ENCODE measurements at regions not wholly inside any gene's neighbourhood (a gene's known extent, or its start where the extent isn't known, plus 50 kb on each side); places are given as distances from the start of the nearest gene placed in this dataset.
"Not testable (repeated sequence)": the region's sequence is repeated elsewhere in the genome, so short reads cannot be mapped to it uniquely, and the experiment has no call there.

DNA sequence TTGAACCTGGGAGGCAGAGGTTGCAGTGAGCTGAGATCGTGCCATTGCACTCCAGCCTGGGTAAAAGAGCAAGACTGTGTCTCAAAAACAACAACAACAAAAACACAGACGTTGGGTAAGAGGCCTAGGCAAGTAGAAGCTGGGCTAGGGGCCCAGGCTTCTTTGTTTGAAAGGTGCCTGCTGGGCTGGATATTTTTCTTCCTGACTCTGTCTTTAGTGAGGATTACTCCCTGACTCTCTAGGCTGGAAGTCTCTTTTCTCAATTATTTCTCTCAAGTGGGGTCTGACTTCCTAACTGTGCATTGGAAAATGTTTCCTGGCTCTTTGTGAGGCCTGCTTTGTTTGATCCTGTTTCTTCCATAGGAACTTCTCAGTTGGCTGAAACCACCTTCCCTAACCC is 76.5 kb upstream of the DTNBP1 start:
- no peak overlapping the region for H3K4me3 ChIP-seq (ENCODE audit: low read depth, low read length)
- H3K36me3 ChIP-seq (ENCODE audit: control insufficient read depth, insufficient read depth, low read length): no peaks in the 10 kb centered on the region
- H3K9ac ChIP-seq (ENCODE audit: low read length): no peak overlapping the region
- peaks cover 9% of the 10 kb centered on the region for H3K4me1 ChIP-seq (ENCODE audit: control insufficient read depth, insufficient read depth, low read length)
- no peak overlapping the region for H3K27ac ChIP-seq (ENCODE audit: low read depth, low read length)
- H3K27me3 ChIP-seq (ENCODE audit: control insufficient read depth, insufficient read depth, low read length): no peaks in the 10 kb centered on the region
- no peaks in the 10 kb centered on the region for H3K9me3 ChIP-seq (ENCODE audit: control insufficient read depth, insufficient read depth, low read depth, low read length)

DNA sequence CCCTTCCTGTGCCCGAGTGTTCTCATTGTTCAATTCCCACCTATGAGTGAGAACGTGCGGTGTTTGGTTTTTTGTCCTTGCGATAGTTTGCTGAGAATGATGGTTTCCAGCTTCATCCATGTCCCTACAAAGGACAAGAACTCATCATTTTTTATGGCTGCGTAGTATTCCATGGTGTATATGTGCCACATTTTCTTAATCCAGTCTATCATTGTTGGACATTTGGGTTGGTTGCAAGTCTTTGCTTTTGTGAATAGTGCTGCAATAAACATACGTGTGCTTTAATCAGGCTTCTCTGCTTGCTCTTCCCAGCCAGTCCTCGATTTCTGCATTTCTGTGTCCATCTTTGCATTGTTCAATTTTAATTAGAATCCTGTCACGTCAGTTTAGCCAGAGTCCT is 75.4 kb upstream of the DTNBP1 start:
- not testable (repeated sequence) for H3K4me1 ChIP-seq (ENCODE audit: control insufficient read depth, insufficient read depth, low read length); H3K9ac ChIP-seq (ENCODE audit: low read length); H3K4me3 ChIP-seq (ENCODE audit: low read depth, low read length); H3K27me3 ChIP-seq (ENCODE audit: control insufficient read depth, insufficient read depth, low read length); H3K9me3 ChIP-seq (ENCODE audit: control insufficient read depth, insufficient read depth, low read depth, low read length); H3K36me3 ChIP-seq (ENCODE audit: control insufficient read depth, insufficient read depth, low read length); H3K27ac ChIP-seq (ENCODE audit: low read depth, low read length)

DNA sequence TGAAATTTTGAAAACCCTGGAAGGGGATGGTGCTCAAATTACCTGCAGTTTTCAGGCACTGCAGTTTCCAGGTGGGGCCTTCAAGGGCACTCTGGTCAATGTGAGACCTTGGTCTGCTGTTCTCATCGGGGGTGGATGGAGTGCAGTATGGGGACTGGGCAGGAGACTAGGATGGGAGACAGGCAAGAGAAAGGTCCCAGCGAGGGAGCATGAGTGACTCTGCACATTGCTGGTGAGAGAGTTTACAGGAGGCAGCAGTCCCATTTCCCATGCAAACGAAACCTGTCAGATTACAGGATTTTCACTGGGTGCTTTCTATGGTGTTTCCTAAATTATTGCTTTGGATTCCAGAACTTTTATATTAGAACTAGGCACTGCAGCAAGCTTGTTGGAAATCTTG is 73.5 kb upstream of the DTNBP1 start:
- no peak overlapping the region for H3K4me3 ChIP-seq (ENCODE audit: low read depth, low read length)
- H3K36me3 ChIP-seq (ENCODE audit: control insufficient read depth, insufficient read depth, low read length): no peaks in the 10 kb centered on the region
- no peaks in the 10 kb centered on the region for H3K27me3 ChIP-seq (ENCODE audit: control insufficient read depth, insufficient read depth, low read length)
- H3K27ac ChIP-seq (ENCODE audit: low read depth, low read length): no peak overlapping the region
- H3K4me1 ChIP-seq (ENCODE audit: control insufficient read depth, insufficient read depth, low read length): peaks cover 9% of the 10 kb centered on the region
- no peak overlapping the region for H3K9ac ChIP-seq (ENCODE audit: low read length)
- no peaks in the 10 kb centered on the region for H3K9me3 ChIP-seq (ENCODE audit: control insufficient read depth, insufficient read depth, low read depth, low read length)

DNA sequence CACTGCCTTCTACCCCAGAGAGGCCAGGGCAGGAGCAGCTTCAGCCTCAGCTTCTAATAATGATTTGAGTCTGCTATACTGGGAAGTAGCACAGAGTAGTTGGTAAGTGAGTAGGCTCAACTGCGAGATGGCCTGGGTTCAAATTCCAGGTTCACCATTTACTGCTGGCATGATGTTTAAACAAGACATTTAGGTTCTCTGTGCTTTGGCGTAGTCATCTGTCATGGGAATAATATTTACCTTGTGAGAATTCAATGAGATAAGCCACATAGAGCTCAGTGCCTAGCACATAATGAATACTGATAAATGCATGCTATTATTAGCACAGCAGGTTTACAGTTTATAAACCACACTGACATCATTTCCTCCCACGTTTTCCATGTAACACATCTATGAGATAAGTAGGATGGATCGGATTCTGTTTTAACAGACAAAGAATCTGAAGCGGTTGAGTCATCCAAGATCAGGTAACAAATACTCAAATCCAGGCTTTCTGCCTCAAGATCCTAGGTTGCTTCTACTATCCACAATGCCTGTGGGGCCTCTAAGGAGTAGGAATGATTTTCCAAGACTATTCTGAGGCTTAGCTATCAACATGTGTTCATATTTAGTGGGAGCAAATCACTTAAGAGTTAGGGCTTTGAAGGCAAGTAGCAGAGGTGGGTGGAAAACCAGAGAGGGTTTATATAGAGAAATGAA is 72.9 kb upstream of the DTNBP1 start:
- Histone ChIP-seq H3K27me3 (ENCODE audit: control insufficient read depth, insufficient read depth, low read length) (no peaks in the 10 kb centered on the region), H3K9ac (ENCODE audit: low read length) (no peak overlapping the region), H3K4me3 (ENCODE audit: low read depth, low read length) (no peak overlapping the region), H3K4me1 (ENCODE audit: control insufficient read depth, insufficient read depth, low read length) (peaks cover 9% of the 10 kb centered on the region), H3K9me3 (ENCODE audit: control insufficient read depth, insufficient read depth, low read depth, low read length) (no peaks in the 10 kb centered on the region), H3K36me3 (ENCODE audit: control insufficient read depth, insufficient read depth, low read length) (no peaks in the 10 kb centered on the region), H3K27ac (ENCODE audit: low read depth, low read length) (no peak overlapping the region)

DNA sequence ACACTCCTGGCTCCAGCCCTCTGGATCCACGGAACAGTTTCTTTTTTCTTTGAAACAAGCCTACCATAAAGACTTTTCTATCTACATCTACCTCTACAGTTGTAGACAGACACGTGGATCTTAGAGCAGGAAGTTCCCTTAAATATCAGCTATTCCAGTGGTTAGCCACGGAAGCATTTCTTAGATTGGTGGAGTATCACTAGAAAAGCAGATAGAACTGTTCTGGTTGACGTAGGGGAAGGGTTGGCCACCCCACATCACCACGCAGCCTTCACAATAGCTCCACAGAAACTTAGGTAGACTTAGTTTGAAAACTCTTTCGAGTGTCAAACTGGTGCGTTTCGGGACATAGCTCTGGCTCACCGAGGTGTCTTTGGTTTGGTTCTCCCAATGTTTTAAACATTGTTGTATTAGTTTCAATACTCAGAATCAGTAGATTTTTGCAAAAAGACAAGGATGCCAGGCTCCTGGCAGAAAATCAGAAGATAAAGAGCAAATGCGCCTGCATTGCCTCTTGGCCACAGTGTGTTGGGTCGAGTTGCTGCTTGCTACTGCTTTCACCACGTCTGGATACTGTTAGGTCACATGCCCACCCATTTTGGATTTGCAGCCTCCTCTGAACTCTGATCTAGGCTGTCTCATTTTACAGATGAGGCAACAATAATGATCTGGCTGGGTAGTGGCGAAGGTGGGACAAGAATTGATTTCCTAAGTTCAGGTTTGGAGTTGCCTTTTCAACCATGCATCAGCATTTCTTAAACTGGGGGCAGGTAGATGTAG is 71.5 kb upstream of the DTNBP1 start:
- Histone ChIP-seq H3K4me1 (ENCODE audit: control insufficient read depth, insufficient read depth, low read length) (peaks cover 9% of the 10 kb centered on the region), H3K27me3 (ENCODE audit: control insufficient read depth, insufficient read depth, low read length) (no peaks in the 10 kb centered on the region), H3K9ac (ENCODE audit: low read length) (no peak overlapping the region), H3K36me3 (ENCODE audit: control insufficient read depth, insufficient read depth, low read length) (no peaks in the 10 kb centered on the region), H3K27ac (ENCODE audit: low read depth, low read length) (no peak overlapping the region), H3K9me3 (ENCODE audit: control insufficient read depth, insufficient read depth, low read depth, low read length) (no peaks in the 10 kb centered on the region), H3K4me3 (ENCODE audit: low read depth, low read length) (no peak overlapping the region)

DNA sequence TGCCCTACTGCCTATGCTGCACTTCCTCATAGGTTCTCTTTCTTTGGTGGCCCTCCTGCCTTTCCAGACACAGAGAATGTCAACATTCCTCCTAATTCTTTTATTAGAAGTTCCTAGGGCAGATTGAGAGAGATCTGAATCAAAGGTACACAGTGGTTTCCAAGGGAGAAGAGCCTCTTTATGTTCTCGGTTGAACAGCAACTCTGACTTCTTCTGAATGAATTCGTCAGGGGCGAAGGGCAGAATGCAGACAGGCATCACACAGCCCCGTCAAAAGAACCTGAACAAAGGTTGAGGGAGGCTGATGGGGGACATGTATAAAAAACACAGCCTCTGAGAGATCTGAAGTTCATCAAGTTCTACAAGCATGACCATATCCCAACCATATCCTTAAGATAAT is 68.1 kb upstream of the DTNBP1 start:
- H3K4me1 ChIP-seq (ENCODE audit: control insufficient read depth, insufficient read depth, low read length): peaks cover 2% of the 10 kb centered on the region
- H3K9ac ChIP-seq (ENCODE audit: low read length): no peak overlapping the region

DNA sequence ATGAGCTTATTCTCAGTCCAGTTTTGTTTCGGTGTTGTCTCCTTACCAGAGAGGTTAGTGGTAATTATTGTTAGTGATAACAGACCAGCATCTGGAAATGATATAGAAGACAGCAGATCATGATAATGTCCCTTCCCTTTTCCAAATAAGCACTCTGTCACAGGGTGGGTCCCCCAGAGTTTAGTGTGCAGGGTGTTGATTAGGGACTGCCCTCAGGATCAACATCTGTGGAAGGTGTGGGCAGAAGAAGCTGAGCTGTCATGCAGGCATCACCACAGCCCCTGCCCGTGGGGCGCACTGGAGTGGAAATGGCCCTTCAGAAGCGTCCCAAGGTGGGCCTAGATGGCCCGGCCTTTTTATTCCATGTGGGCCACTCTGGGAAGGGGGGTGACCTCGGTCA is 67.6 kb upstream of the DTNBP1 start:
- no peak overlapping the region for H3K4me3 ChIP-seq (ENCODE audit: low read depth, low read length)
- no peaks in the 10 kb centered on the region for H3K36me3 ChIP-seq (ENCODE audit: control insufficient read depth, insufficient read depth, low read length)
- no peak overlapping the region for H3K9ac ChIP-seq (ENCODE audit: low read length)
- H3K27ac ChIP-seq (ENCODE audit: low read depth, low read length): no peak overlapping the region
- H3K27me3 ChIP-seq (ENCODE audit: control insufficient read depth, insufficient read depth, low read length): no peaks in the 10 kb centered on the region
- H3K9me3 ChIP-seq (ENCODE audit: control insufficient read depth, insufficient read depth, low read depth, low read length): no peaks in the 10 kb centered on the region
- H3K4me1 ChIP-seq (ENCODE audit: control insufficient read depth, insufficient read depth, low read length): no peaks in the 10 kb centered on the region; the same call in 1 of the 2 replicates

More for the DNA sequence above, 68.1 kb upstream of the DTNBP1 start:
- no peaks in the 10 kb centered on the region for H3K9me3 ChIP-seq (ENCODE audit: control insufficient read depth, insufficient read depth, low read depth, low read length)
- H3K27me3 ChIP-seq (ENCODE audit: control insufficient read depth, insufficient read depth, low read length): no peaks in the 10 kb centered on the region
- H3K27ac ChIP-seq (ENCODE audit: low read depth, low read length): no peak overlapping the region
- H3K36me3 ChIP-seq (ENCODE audit: control insufficient read depth, insufficient read depth, low read length): no peaks in the 10 kb centered on the region
- no peak overlapping the region for H3K4me3 ChIP-seq (ENCODE audit: low read depth, low read length)

DNA sequence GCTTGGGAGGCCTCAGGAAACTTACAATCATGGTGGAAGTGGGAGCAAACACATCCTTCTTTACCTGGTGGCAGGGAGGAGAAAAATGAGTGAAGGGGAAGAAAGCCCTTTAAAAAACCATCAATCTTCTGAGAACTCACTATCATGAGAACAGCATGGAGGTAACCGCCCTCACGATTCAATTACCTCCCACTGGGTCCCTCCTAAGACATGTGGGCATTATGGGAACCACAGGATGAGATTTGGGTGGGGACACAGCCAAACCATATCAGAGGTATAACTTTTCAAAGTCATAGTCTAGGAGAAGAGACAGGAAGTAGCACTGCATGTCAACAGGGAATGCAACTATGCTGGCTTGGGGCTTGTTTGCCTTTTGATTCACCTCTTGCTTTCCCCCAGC is 59.9 kb upstream of the DTNBP1 start:
- no peak overlapping the region for H3K9ac ChIP-seq (ENCODE audit: low read length)
- H3K9me3 ChIP-seq (ENCODE audit: control insufficient read depth, insufficient read depth, low read depth, low read length): no peaks in the 10 kb centered on the region
- no peaks in the 10 kb centered on the region for H3K4me1 ChIP-seq (ENCODE audit: control insufficient read depth, insufficient read depth, low read length)
- H3K27ac ChIP-seq (ENCODE audit: low read depth, low read length): no peak overlapping the region
- H3K27me3 ChIP-seq (ENCODE audit: control insufficient read depth, insufficient read depth, low read length): no peaks in the 10 kb centered on the region
- H3K4me3 ChIP-seq (ENCODE audit: low read depth, low read length): no peak overlapping the region
- no peaks in the 10 kb centered on the region for H3K36me3 ChIP-seq (ENCODE audit: control insufficient read depth, insufficient read depth, low read length)

DNA sequence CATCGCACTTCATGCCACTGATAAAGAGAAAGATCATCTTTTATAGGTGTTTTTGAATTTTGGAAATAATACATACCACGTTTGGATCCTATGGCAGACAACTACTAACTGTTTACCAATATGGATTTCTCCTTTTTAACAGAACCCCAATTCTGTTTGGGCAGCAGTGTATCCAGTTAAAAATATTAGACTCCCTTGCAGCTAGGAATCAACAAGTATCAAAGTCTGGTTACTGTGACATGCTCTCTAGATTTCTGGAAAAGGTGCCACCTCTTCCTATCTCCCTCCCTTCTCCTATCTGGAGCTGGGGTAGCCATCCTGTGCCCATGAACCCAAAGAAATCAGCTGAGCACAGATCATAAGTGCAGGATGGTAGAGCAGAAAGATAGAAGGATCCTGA is 54.1 kb upstream of the DTNBP1 start:
- Histone ChIP-seq H3K27me3 (ENCODE audit: control insufficient read depth, insufficient read depth, low read length) (no peaks in the 10 kb centered on the region), H3K9ac (ENCODE audit: low read length) (no peak overlapping the region), H3K4me3 (ENCODE audit: low read depth, low read length) (no peak overlapping the region), H3K27ac (ENCODE audit: low read depth, low read length) (no peak overlapping the region), H3K36me3 (ENCODE audit: control insufficient read depth, insufficient read depth, low read length) (no peaks in the 10 kb centered on the region), H3K9me3 (ENCODE audit: control insufficient read depth, insufficient read depth, low read depth, low read length) (peaks cover 13% of the 10 kb centered on the region), H3K4me1 (ENCODE audit: control insufficient read depth, insufficient read depth, low read length) (no peaks in the 10 kb centered on the region)

DNA sequence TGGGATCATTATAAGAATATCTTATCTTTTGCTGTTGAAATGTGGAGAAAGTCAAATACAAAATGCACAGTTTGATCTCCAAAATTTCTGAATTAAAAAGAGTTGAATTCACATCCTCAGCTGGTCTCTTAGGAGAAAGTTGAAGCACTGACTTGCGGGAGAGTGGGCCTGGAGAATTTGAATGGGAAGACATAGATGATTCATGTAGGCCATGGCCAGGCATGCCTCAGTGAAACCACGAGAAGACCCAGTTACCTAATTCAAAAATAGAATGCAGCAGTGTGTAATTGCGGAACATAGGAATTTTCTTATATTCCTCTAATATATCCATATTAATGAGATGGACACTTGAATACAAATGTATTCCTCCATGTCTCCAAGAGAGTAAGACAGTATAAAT is 53.0 kb upstream of the DTNBP1 start:
- Histone ChIP-seq H3K9ac (ENCODE audit: low read length) (no peak overlapping the region), H3K27me3 (ENCODE audit: control insufficient read depth, insufficient read depth, low read length) (no peaks in the 10 kb centered on the region), H3K27ac (ENCODE audit: low read depth, low read length) (no peak overlapping the region), H3K4me1 (ENCODE audit: control insufficient read depth, insufficient read depth, low read length) (no peaks in the 10 kb centered on the region), H3K9me3 (ENCODE audit: control insufficient read depth, insufficient read depth, low read depth, low read length) (peaks cover 13% of the 10 kb centered on the region), H3K4me3 (ENCODE audit: low read depth, low read length) (no peak overlapping the region), H3K36me3 (ENCODE audit: control insufficient read depth, insufficient read depth, low read length) (no peaks in the 10 kb centered on the region)

DNA sequence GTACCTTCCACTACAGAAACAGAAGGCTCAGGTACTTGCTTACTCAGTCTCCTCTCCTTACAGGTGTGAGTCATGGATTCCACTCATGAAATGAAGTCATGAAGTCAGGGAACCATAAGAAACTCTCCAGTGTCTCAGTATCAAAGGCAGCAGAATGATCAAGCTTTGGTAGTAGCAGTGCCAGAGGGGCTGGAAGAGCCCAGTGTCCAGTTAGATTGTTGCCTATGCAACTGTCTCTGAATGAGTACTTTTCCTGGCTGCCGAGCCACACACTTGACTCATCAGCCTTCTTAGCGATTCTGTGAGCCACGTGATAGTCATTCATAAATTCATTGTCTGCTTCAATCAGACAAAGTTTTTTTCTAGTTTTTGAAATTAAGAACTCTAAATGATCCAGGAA is 52.2 kb upstream of the DTNBP1 start:
- no peak overlapping the region for H3K9ac ChIP-seq (ENCODE audit: low read length)
- no peaks in the 10 kb centered on the region for H3K36me3 ChIP-seq (ENCODE audit: control insufficient read depth, insufficient read depth, low read length)
- peaks cover 13% of the 10 kb centered on the region for H3K9me3 ChIP-seq (ENCODE audit: control insufficient read depth, insufficient read depth, low read depth, low read length)
- no peaks in the 10 kb centered on the region for H3K4me1 ChIP-seq (ENCODE audit: control insufficient read depth, insufficient read depth, low read length)
- no peaks in the 10 kb centered on the region for H3K27me3 ChIP-seq (ENCODE audit: control insufficient read depth, insufficient read depth, low read length)
- no peak overlapping the region for H3K27ac ChIP-seq (ENCODE audit: low read depth, low read length)
- no peak overlapping the region for H3K4me3 ChIP-seq (ENCODE audit: low read depth, low read length)
